Glutamatergic neuron (in vitro differentiated cells): ENCODE measurements at regions not wholly inside any gene's neighbourhood (a gene's known extent, or its start where the extent isn't known, plus 50 kb on each side); places are given as distances from the start of the nearest gene placed in this dataset.

Source experiments
- DNase-seq: peaks from one replicate; pipeline ENCODE4 v3.0.0; 2022
- H3K27ac Mint-ChIP-seq: one replicate; pipeline ENCODE4 v1.8.0; 2020; ENCODE audit warnings: mild to moderate bottlenecking, mixed read lengths, inconsistent platforms; ENCODE audit not compliant: unreplicated experiment
- H3K27me3 Mint-ChIP-seq: one replicate; pipeline ENCODE4 v1.8.0; 2020; ENCODE audit warnings: mild to moderate bottlenecking, moderate library complexity, mixed read lengths, inconsistent platforms; ENCODE audit not compliant: unreplicated experiment
- H3K36me3 Mint-ChIP-seq: one replicate; pipeline ENCODE4 v1.8.0; 2020; ENCODE audit warnings: mild to moderate bottlenecking, mixed read lengths, inconsistent platforms; ENCODE audit not compliant: unreplicated experiment
- H3K4me1 Mint-ChIP-seq: one replicate; pipeline ENCODE4 v1.8.0; 2020; ENCODE audit warnings: mild to moderate bottlenecking, low read depth, mixed read lengths, inconsistent platforms; ENCODE audit not compliant: unreplicated experiment
- H3K4me3 Mint-ChIP-seq: one replicate; pipeline ENCODE4 v1.8.0; 2020; ENCODE audit warnings: mild to moderate bottlenecking, mixed read lengths, inconsistent platforms; ENCODE audit not compliant: unreplicated experiment
- H3K9me3 Mint-ChIP-seq: one replicate; pipeline ENCODE4 v1.8.0; 2020; ENCODE audit warnings: mild to moderate bottlenecking, moderate library complexity, mixed read lengths, inconsistent platforms; ENCODE audit not compliant: unreplicated experiment
- CTCF ChIP-seq: fragments of 200-600 bp; sonication (generic); IDR thresholded peaks from one replicate; pipeline ENCODE4 v1.5.0; 2021; ENCODE audit not compliant: partially characterized antibody, unreplicated experiment

- Mint-ChIP-seq H3K36me3 (peaks cover 8% of the 10 kb centered on the region), H3K27ac (no peak overlapping the region), H3K4me3 (no peak overlapping the region), H3K9me3 (peaks cover 3% of the 10 kb centered on the region), H3K27me3 (peaks cover 3% of the 10 kb centered on the region), H3K4me1 (no peaks in the 10 kb centered on the region)
- TF ChIP-seq CTCF: no peak
- DNase-seq: no peak
Measured at GRCh38 chr9:124197177-124198095, 60.3 kb upstream of the NEK6 start.

- Mint-ChIP-seq H3K4me3 (no peak overlapping the region), H3K27me3 (peaks cover 3% of the 10 kb centered on the region), H3K27ac (no peak overlapping the region), H3K4me1 (no peaks in the 10 kb centered on the region), H3K36me3 (peaks cover 8% of the 10 kb centered on the region), H3K9me3 (peaks cover 3% of the 10 kb centered on the region)
- DNase-seq: no peak
- no peak for TF ChIP-seq CTCF
Measured at GRCh38 chr9:124198331-124198730, 59.4 kb upstream of the NEK6 start.

- no peak for DNase-seq
- H3K4me3 Mint-ChIP-seq: no peak overlapping the region
- H3K27ac Mint-ChIP-seq: no peak overlapping the region
- peaks cover 3% of the 10 kb centered on the region for H3K9me3 Mint-ChIP-seq
- H3K36me3 Mint-ChIP-seq: peaks cover 8% of the 10 kb centered on the region
- no peaks in the 10 kb centered on the region for H3K4me1 Mint-ChIP-seq
- no peak for TF ChIP-seq CTCF
- H3K27me3 Mint-ChIP-seq: peaks cover 3% of the 10 kb centered on the region
Measured at GRCh38 chr9:124198948-124199347, 58.8 kb upstream of the NEK6 start.

- Mint-ChIP-seq H3K36me3 (peaks cover 8% of the 10 kb centered on the region), H3K27me3 (peaks cover 3% of the 10 kb centered on the region), H3K4me3 (no peak overlapping the region), H3K9me3 (peaks cover 3% of the 10 kb centered on the region), H3K27ac (no peak overlapping the region), H3K4me1 (no peaks in the 10 kb centered on the region)
- no peak for TF ChIP-seq CTCF
- no peak for DNase-seq
Measured at GRCh38 chr9:124199474-124199873, 58.3 kb upstream of the NEK6 start.

GRCh38 chr9:124202447-124202971 is 55.2 kb upstream of the NEK6 start:
- no peak overlapping the region for H3K4me3 Mint-ChIP-seq
- no peak overlapping the region for H3K27ac Mint-ChIP-seq
- peaks cover 10% of the 10 kb centered on the region for H3K36me3 Mint-ChIP-seq
- no peak for DNase-seq
- H3K9me3 Mint-ChIP-seq: peaks cover 3% of the 10 kb centered on the region
- no peaks in the 10 kb centered on the region for H3K4me1 Mint-ChIP-seq
- H3K27me3 Mint-ChIP-seq: peaks cover 3% of the 10 kb centered on the region
- no peak for TF ChIP-seq CTCF
